ENCODE measurements at regions not wholly inside any gene's neighbourhood (a gene's known extent, or its start where the extent isn't known, plus 50 kb on each side); places are given as distances from the start of the nearest gene placed in this dataset.

DNA sequence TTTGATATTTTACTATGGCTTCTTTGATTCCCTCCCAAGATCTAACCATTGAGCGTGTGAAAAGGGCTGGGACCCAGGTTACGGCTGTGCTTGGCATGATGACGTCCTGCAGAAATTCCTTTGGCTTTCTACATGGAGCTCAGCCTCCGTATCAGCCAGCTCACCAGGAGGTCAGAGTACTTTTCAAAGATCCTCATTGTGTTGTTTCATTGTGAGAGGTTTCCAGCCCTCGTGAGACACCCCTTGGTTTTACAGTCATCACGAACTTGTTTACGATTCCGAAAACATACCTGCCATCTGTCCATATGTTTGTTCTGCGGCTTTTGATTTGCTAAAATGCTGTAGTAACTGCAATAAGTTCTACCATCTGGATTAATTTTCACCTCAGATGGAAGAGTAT is 453.1 kb downstream of the TMEM121 start:
- no peak for TF ChIP-seq POLR2AphosphoS5 (IDR thresholded peaks at IDR 0.05; ENCODE audit: low read depth, low read length)
- no peak for TF ChIP-seq POLR2A (IDR thresholded peaks at IDR 0.05; ENCODE audit: low read depth, low read length)
- no peak for TF ChIP-seq POU2F2 (IDR thresholded peaks at IDR 0.05; ENCODE audit: low read depth, low read length)
- no peak for TF ChIP-seq TAF1 (IDR thresholded peaks at IDR 0.05; ENCODE audit: low read depth, low read length)
- TF ChIP-seq SPI1 (IDR thresholded peaks at IDR 0.05; ENCODE audit: low read depth, low read length) = no peak
- no peak for TF ChIP-seq PAX5 (IDR thresholded peaks at IDR 0.05; ENCODE audit: insufficient read depth, low read length, severe bottlenecking)
